HG03097 (cell line): ENCODE measurements at regions not wholly inside any gene's neighbourhood (a gene's known extent, or its start where the extent isn't known, plus 50 kb on each side); places are given as distances from the start of the nearest gene placed in this dataset.
"Not testable (repeated sequence)": the region's sequence is repeated elsewhere in the genome, so short reads cannot be mapped to it uniquely, and the experiment has no call there.

Experiments used
- ATAC-seq: cut with Tn5 transposase; IDR thresholded peaks from one replicate; pipeline ENCODE4 v1.9.1; 2021; ENCODE audit not compliant: unreplicated experiment, low FRiP score

DNA sequence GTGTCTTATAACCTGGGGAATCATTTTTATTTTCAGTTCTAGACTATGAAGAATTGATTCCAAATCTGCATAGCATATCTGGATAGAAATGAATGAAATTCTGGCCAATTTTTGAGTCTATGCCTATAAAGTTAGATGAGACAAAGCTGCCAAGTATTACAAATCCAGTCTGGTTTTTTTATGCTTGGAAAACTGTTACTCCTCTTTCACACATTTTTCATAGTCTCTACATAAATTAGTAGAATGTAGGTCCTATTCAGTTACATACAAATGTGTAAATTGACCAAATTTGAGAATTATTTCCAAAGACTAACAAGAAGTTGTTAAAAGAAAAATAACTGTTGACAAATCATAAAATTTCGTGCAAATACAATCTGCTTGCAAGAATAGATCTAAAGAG, 1505.2 kb downstream of the AMY1C start:
- ATAC-seq = no peak

DNA sequence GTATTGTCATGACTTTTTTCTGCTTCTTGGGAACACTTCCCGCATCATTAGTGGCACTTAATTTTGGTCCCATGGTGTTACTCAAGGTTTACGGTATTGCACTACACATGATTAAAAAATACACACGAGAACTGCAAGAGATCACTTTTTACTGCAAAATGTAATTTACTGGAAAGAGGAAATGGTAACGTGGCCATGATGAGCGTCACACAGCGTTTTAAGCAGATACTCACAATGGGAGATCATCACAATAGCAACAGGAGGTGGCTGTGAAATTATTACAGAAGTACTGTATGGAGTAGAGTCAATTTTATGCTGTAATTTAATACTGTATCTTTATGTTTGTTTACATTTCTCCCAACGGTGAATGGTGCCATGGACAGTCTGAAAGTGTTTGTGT, 1510.3 kb downstream of the AMY1C start:
- ATAC-seq = no peak

DNA sequence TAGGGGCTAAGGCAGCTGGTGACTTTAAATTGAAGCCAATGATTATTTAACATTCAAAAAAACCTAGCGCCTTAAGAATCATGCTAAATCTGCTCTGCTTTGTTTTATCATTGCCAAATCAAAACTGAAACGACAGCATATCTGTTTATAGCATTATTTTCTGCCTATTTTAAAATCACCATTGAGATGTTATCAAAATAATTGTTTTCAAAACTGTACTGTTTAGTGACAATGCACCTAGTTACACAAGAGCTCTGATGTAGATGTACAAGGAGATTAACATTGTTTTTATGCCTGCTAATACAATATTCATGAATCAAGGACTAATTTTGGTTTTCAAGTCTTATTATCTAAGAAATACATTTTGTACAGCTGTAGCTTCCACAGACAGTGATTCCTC, 1521.3 kb downstream of the AMY1C start:
- no peak for ATAC-seq

DNA sequence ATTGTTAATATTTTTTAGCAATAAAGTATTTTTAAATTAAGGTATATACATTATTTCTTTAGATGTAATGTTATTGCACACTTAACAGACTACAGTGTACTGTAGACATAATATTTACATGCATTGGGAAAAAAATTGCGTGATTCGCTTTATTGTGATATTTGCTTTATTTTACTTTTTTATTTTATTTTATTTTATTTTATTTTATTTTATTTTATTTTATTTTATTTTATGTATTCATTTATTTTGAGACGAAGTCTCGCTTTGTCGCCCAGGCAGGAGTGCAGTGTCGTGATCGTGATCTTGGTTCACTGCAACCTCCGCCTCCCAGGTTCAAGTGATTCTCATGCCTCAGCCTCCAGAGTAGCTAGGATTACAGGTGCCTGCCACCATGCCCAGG, 1522.7 kb downstream of the AMY1C start:
- ATAC-seq = not testable (repeated sequence)

DNA sequence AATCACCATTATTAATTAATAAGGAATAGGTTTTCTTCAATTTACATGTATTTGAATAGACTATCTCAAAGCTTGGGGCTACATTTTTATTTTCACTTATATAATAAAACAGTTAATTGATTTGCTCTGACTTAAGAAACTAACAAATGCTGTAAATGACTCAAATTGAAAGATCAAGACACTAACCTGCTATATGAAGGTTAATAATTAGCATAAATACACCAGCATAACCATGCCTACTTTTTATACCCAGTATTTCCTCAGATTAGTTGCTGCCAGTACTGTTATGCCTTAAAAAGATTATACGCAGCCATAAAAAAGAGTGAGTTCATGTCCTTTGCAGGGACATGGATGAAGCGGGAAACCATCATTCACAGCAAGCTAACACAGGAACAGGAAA, 1545.1 kb downstream of the AMY1C start:
- ATAC-seq = no peak

DNA sequence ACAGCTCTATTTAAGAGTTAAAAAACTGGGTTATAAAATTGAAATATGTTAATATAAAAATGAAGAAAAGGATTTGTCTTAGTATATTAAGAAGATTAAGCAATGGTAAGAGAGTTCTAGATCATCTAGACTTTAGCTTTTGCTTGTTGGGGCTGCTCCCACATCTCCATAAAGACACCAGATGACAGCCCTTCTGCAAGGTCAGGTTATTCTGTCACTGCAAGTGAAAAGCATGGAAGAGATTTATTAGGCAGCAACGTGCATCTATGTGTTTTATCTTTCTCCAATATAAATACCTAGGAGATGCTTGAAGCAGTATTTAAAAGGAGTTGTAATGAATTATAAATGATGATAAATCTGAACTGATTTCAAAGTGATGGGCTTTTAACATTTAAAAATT, 1560.4 kb downstream of the AMY1C start:
- ATAC-seq = no peak

- ATAC-seq = no peak
Measured at GRCh38 chr1:105317976-105318375, 1568.3 kb downstream of the AMY1C start.

- ATAC-seq = no peak
Measured at GRCh38 chr1:105326886-105327285, 1577.2 kb downstream of the AMY1C start.

GRCh38 chr1:105337420-105337819, 1587.7 kb downstream of the AMY1C start:
- ATAC-seq = no peak

DNA sequence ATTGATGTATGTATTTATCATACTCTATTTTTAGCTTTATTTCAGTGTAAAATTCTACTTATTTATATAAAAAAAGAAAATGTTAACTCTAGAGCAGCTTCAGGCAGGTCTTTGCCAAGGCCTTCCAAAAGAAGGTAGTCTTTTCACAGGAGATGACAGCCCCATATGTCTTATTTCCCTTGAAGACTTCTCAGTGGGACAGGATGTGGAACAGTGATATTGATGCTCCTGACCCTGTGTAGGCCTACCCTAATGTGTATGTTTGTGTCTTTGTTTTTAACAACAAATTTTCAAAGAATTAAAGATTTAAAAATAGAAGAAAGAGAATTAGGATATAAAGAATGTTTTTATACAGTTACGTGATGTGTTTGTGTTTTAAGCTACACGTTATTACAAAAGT, 1593.6 kb downstream of the AMY1C start:
- ATAC-seq = no peak

DNA sequence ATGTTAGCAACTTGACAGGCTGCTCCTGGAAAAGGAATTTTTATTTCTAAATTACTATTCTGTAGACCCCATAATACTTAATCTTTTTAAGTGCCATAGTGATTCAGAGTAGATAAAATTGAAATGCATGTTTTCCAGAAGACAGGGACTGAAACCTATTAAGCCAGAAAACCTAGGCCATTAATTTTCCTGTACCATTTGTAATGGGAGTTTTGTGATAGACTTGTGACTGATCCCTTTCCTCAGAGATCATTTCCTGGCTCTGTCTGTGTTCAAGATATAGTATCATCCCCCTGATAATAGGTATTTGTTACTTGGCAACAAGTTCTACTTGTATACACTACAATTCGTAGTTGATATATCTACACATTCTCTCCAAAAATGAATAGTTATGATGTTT, 1609.8 kb downstream of the AMY1C start:
- ATAC-seq = no peak

GRCh38 chr1:105362438-105362837, 1612.7 kb downstream of the AMY1C start:
- no peak for ATAC-seq

- no peak for ATAC-seq
Measured at GRCh38 chr1:105368446-105368845, 1618.7 kb downstream of the AMY1C start.

DNA sequence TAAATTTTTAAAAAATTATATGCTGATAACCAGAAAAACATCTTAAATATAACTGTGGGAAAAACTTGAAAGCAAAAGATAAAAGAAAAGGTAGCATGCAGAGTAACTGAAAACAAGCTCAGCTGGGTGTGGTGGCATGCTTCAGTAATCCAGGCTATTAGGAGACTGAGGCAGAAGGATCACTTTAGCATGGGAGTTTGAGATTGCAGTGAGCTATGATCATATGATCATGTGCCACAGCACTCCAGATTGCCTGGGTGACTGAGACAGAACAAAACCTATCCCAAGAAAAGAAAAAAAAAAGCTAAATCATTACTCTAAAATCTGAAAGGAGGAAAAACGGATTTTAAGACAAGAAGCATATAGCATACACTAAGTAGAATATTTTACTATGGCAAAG, 1624.0 kb downstream of the AMY1C start:
- ATAC-seq = no peak

GRCh38 chr1:105386489-105386888, 1636.8 kb downstream of the AMY1C start:
- no peak for ATAC-seq

DNA sequence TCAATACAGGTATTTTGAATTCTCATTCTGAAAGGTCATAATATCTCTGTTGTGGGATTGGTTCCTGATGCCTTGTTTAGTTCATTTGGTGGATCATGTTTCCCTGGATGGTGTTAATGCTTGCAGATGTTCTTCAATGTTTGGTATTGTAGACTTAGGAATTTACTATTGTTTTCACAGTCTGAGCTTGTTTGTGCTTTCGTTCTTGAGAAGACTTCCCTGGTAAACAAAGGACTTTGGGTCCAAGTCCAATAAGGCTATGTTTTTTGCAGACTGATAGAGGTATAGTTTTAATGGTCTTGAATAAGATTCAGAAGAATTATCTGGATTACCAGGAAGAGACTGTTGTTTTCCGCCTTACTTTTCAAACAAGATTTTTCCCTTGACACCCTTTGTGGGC, 1646.3 kb downstream of the AMY1C start:
- no peak for ATAC-seq

DNA sequence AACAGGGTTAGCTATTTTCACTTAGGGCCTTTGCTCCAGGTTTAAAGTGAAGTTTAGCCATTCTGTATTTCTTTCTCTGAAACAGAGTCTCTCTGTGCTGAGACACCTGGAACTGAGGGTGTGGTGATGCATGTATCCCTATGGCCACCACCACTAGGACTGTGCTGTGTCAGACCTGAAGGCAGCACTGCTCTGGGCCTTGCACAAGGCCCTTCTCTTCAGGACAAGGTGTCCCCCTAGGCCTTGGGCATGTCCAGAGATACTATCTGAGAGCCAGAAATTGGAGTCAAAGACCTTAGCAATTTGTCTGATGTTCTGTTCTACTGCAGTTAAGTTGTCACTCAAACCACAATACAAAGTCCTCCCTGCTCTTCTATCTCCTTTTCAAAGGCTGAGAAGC, 1649.2 kb downstream of the AMY1C start:
- ATAC-seq = no peak

DNA sequence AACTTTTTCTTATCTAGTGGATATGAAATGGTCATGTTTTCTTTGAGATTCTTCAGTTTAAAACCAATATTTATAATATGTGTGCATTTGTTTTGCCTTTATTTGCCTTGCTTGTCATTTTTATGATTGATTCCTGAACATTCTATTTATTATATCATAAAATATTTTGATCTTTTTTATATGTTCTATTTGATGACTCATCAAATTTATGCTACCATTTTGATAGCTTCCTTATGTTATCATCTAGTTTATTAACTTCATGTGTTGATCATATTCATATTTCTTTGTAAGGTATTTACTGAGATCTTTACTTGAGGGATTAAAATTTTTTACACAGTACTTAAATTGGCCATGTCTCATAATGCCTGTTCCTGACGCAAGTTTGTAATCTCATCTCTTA, 1650.0 kb downstream of the AMY1C start:
- no peak for ATAC-seq

DNA sequence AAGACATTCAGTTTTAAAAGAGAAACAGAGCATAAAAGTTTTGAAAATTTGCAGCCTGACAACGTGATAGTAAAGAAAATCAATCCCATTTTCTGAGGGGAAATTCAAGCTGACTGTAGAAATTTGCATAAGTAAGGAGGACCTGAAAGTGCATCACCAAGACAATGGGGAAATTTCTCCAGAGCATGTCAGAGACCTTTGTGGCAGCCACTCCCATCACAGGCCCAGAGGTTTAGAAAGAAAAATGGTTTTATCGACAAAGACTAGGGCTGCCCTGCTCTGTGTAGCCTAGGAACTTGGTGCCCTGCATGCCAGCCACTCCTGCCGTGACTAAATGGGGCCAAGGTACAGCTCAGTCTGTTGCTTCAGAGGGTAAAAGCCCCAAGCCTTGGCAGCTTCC, 1640.2 kb upstream of the PRMT6 start:
- ATAC-seq = no peak

- ATAC-seq = no peak
Measured at GRCh38 chr1:105419030-105419429, 1637.4 kb upstream of the PRMT6 start.

DNA sequence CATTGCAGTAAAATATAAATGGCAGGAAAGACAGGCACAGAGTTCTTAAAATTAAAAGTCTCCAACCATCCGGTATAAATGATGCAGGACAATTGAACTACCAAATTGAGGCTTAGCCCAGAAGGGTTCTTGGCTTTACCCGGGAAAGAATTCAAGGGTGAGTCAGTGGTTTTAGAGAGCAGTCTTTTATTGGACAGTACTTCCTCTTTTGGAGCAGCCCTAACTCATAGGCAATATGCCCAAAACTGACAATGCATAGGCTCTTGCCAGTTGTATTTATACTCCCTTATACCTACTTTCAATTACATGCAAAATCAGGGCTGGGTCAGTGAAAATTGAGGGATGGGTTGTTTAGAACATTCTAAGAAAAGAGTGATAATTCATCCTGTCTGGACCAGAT, 1628.9 kb upstream of the PRMT6 start:
- no peak for ATAC-seq

DNA sequence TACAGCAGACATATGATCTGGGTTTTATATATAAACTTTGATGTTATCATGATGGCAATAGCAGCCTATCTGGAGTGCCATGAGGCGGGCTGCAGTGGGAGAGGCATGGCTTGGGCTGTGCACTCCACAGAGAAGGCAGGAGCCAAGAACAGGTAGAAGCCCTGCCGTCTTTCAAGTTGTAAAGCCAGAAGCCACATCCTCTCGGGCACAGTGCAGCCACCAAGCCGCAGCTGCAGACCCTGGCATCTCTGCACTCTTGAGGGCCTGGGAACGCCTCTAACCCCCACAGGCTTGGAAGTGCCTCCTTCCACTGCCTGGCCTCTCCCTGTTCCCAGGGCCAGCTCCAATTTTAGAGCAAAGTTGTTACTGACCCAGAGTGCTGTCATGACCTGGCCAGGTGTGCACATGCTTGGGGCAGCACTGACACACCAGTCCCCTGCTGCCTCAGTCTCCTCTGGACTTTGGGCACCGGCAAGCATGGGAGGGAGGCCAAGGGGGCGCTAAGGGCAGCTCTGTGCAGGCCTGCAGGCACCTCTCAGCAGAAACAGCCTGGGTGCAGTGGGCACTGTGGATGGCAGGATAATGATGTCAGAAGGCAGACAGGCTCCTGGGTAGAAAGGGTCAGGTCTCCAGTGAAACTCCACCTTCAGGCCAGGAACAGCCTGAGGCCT, 1619.8 kb upstream of the PRMT6 start:
- no peak for ATAC-seq

GRCh38 chr1:105437847-105438246, 1618.6 kb upstream of the PRMT6 start:
- ATAC-seq = no peak
